H9 (cell line): ENCODE measurements at regions not wholly inside any gene's neighbourhood (a gene's known extent, or its start where the extent isn't known, plus 50 kb on each side); places are given as distances from the start of the nearest gene placed in this dataset.

Experiments used
- DNase-seq: peaks from one replicate; pipeline ENCODE4 v3.0.0-alpha.2; 2017
- H2AFZ ChIP-seq: one replicate; pipeline ENCODE4 v1.6.1; 2013; ENCODE audit warnings: mild to moderate bottlenecking, low read length, control low read depth, moderate library complexity
- H2AK5ac ChIP-seq: 2 replicates; pipeline ENCODE4 v1.6.1; 2013; ENCODE audit warnings: low read length, control low read depth, mixed read lengths; ENCODE audit not compliant: insufficient read length
- H2BK120ac ChIP-seq: one replicate; pipeline ENCODE4 v1.6.1; 2013; ENCODE audit warnings: low read depth, mild to moderate bottlenecking, low read length, control low read depth, inconsistent platforms; ENCODE audit not compliant: poor library complexity, severe bottlenecking
- H2BK12ac ChIP-seq: 2 replicates; pipeline ENCODE4 v1.6.1; 2013; ENCODE audit warnings: low read length, control low read depth, mixed read lengths, low read depth; ENCODE audit not compliant: insufficient read length
- H2BK15ac ChIP-seq: 2 replicates; pipeline ENCODE4 v1.6.1; 2013; ENCODE audit warnings: low read depth, low read length, control low read depth
- H2BK20ac ChIP-seq: one replicate; pipeline ENCODE4 v1.6.1; 2013; ENCODE audit warnings: low read depth, mild to moderate bottlenecking, low read length, control low read depth, inconsistent platforms; ENCODE audit not compliant: poor library complexity, severe bottlenecking
- H2BK5ac ChIP-seq: 2 replicates; pipeline ENCODE4 v1.6.1; 2013; ENCODE audit warnings: low read length, control low read depth, mixed read lengths; ENCODE audit not compliant: insufficient read length
- H3K14ac ChIP-seq: 2 replicates; pipeline ENCODE4 v1.6.1; 2013; ENCODE audit warnings: low read length, control low read depth; ENCODE audit not compliant: insufficient read depth
- H3K18ac ChIP-seq: 2 replicates; pipeline ENCODE4 v1.6.1; 2013; ENCODE audit warnings: low read depth, mild to moderate bottlenecking, mixed read lengths, low read length, control low read depth; ENCODE audit not compliant: insufficient read length
- H3K23ac ChIP-seq: 2 replicates; pipeline ENCODE4 v1.6.1; 2013; ENCODE audit warnings: low read length, control low read depth, mixed read lengths, low read depth; ENCODE audit not compliant: insufficient read length
- H3K23me2 ChIP-seq: 2 replicates; pipeline ENCODE4 v1.6.1; 2013; ENCODE audit warnings: low read depth, mild to moderate bottlenecking, mixed read lengths, low read length, control low read depth; ENCODE audit not compliant: insufficient read length, poor library complexity, severe bottlenecking
- H3K27ac ChIP-seq: 2 replicates; pipeline ENCODE4 v1.5.1; 2013; ENCODE audit warnings: low read length, control low read depth, mixed read lengths, low read depth; ENCODE audit not compliant: insufficient read length
- H3K27me3 ChIP-seq: 2 replicates; pipeline ENCODE4 v1.6.1; 2013; ENCODE audit warnings: low read length, control low read depth, inconsistent platforms; ENCODE audit not compliant: insufficient read depth
- H3K4ac ChIP-seq: 2 replicates; pipeline ENCODE4 v1.6.1; 2013; ENCODE audit warnings: low read depth, mild to moderate bottlenecking, control low read depth, inconsistent platforms, low read length, moderate library complexity
- H3K4me1 ChIP-seq: 2 replicates; pipeline ENCODE4 v1.6.1; 2013; ENCODE audit warnings: low read length, control low read depth, inconsistent platforms; ENCODE audit not compliant: insufficient read depth
- H3K4me2 ChIP-seq: 2 replicates; pipeline ENCODE4 v1.6.1; 2013; ENCODE audit warnings: low read length, control low read depth, mixed read lengths; ENCODE audit not compliant: insufficient read length, insufficient read depth
- H3K56ac ChIP-seq: 2 replicates; pipeline ENCODE4 v1.6.1; 2013; ENCODE audit warnings: low read depth, mild to moderate bottlenecking, mixed read lengths, low read length, control low read depth; ENCODE audit not compliant: insufficient read length
- H3K79me1 ChIP-seq: 2 replicates; pipeline ENCODE4 v1.6.1; 2013; ENCODE audit warnings: low read depth, mild to moderate bottlenecking, moderate library complexity, low read length, control low read depth, inconsistent platforms; ENCODE audit not compliant: insufficient read depth, poor library complexity, severe bottlenecking
- H3K79me2 ChIP-seq: 2 replicates; pipeline ENCODE4 v1.6.1; 2013; ENCODE audit warnings: low read length, control low read depth, inconsistent platforms; ENCODE audit not compliant: insufficient read depth
- H3K9ac ChIP-seq: 2 replicates; pipeline ENCODE4 v1.6.1; 2013; ENCODE audit warnings: low read length, control low read depth, mixed read lengths; ENCODE audit not compliant: insufficient read length; ENCODE audit errors: extremely low read depth
- H3K9me3 ChIP-seq: one replicate; pipeline ENCODE4 v1.6.1; 2013; ENCODE audit warnings: low read depth, low read length, inconsistent platforms; ENCODE audit not compliant: control insufficient read depth
- H3T11ph ChIP-seq: one replicate; pipeline ENCODE4 v1.6.1; 2013; ENCODE audit warnings: mild to moderate bottlenecking, low read length, control low read depth, inconsistent platforms
- H4K20me1 ChIP-seq: one replicate; pipeline ENCODE4 v1.6.1; 2013; ENCODE audit not compliant: control insufficient read depth, insufficient read length, insufficient read depth
- H4K5ac ChIP-seq: 2 replicates; pipeline ENCODE4 v1.6.1; 2013; ENCODE audit warnings: low read depth, mild to moderate bottlenecking, mixed read lengths, low read length, control low read depth; ENCODE audit not compliant: insufficient read length
- H4K8ac ChIP-seq: replicated peaks from 2 replicates; pipeline ENCODE4 v1.6.1; 2013; ENCODE audit warnings: low read length, control low read depth, mixed read lengths, low read depth; ENCODE audit not compliant: insufficient read length
- H4K91ac ChIP-seq: 2 replicates; pipeline ENCODE4 v1.6.1; 2013; ENCODE audit warnings: low read depth, mild to moderate bottlenecking, moderate library complexity, mixed read lengths, low read length, control low read depth; ENCODE audit not compliant: insufficient read length
- H3K27ac Mint-ChIP-seq, 3 experiments: 2 replicates in 2 of 3; 3 replicates in 1 of 3; pipeline ENCODE4 v1.8.0; 2020 to 2021; ENCODE audit warnings: mixed read lengths in 3 of 3, mild to moderate bottlenecking in 1 of 3, moderate library complexity in 1 of 3
- H3K27me3 Mint-ChIP-seq: 2 replicates; pipeline ENCODE4 v1.8.0; 2021; ENCODE audit warnings: low read depth, mild to moderate bottlenecking, moderate library complexity, mixed read lengths
- H3K36me3 Mint-ChIP-seq, 3 experiments: 2 replicates in 2 of 3; 3 replicates in 1 of 3; pipeline ENCODE4 v1.8.0; 2020 to 2021; ENCODE audit warnings: low read depth in 3 of 3, mixed read lengths in 3 of 3; ENCODE audit not compliant: insufficient read depth in 1 of 3
- H3K4me1 Mint-ChIP-seq, 2 experiments: 2 replicates each; pipeline ENCODE4 v1.8.0; 2020; ENCODE audit warnings: mixed read lengths in 2 of 2
- H3K4me3 Mint-ChIP-seq, 2 experiments: 2 replicates in 1 of 2; 3 replicates in 1 of 2; pipeline ENCODE4 v1.8.0; 2020 to 2021; ENCODE audit warnings: mild to moderate bottlenecking in 2 of 2, mixed read lengths in 2 of 2, moderate library complexity in 1 of 2
- H3K9me3 Mint-ChIP-seq, 2 experiments: 2 replicates in 1 of 2; 3 replicates in 1 of 2; pipeline ENCODE4 v1.8.0; 2020; ENCODE audit warnings: mild to moderate bottlenecking in 2 of 2, mixed read lengths in 2 of 2, moderate library complexity in 1 of 2
- WGBS: extraction: QIAGEN DNeasy Blood & Tissue Kit; methylation state at CpG from one replicate; pipeline ENCODE4 v1.1.7; 2013; ENCODE audit warnings: missing lambda C conversion rate, low lambda C conversion rate, mixed read lengths; ENCODE audit not compliant: insufficient read length; ENCODE audit errors: extremely low coverage; 5-methylcytosine and 5-hydroxymethylcytosine counted together
- TF ChIP-seq, protein P1 (sequence below): fragments of 200-600 bp; sonication (generic); conservative IDR thresholded peaks from 3 replicates; pipeline ENCODE4 v1.8.0; 2021; ENCODE audit warnings: antibody characterized with exemption, mild to moderate bottlenecking

DNA sequence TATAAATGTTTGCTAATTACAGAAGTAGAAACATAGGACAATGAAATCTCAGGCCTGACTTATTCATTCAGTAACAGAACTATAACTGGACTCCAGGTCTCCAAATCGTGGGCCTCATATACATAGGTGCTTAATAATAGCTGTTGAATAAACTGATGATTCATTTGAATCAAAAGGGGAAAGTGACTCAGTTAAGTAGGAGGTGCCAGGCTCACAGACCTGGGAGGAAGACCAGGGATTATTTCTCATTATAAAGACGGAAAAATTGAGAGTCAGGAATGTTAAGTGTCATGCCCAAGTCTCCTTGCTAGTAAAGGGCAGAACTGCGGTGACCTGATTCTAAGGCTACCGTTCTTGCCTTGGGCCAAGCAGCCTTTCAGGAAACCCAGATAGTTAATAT is 131.5 kb downstream of the HS3ST1 start:
- Mint-ChIP-seq H3K36me3 (no peaks in the 10 kb centered on the region), H3K4me1 (peaks cover 3 to 4% of the 10 kb centered on the region in 2 experiments; a peak in 2 of 4 replicates), H3K27ac (no peak overlapping the region), H3K9me3 (no peaks in the 10 kb centered on the region), H3K4me3 (no peak overlapping the region), H3K27me3 (no peaks in the 10 kb centered on the region)
- Histone ChIP-seq H3K9me3 (no peaks in the 10 kb centered on the region), H2BK12ac (no peak overlapping the region), H2BK15ac (no peak overlapping the region), H2BK5ac (no peak overlapping the region), H3K23me2 (no peaks in the 10 kb centered on the region), H3K14ac (no peak overlapping the region), H2BK120ac (no peak overlapping the region), H3K18ac (no peak overlapping the region), H3K56ac (no peak overlapping the region), H3K4me2 (no peak overlapping the region), H2BK20ac (no peak overlapping the region), H3K79me1 (no peaks in the 10 kb centered on the region), H3K4ac (no peak overlapping the region), H2AK5ac (no peak overlapping the region), H2AFZ (no peak overlapping the region), H3K79me2 (no peaks in the 10 kb centered on the region), H3K4me1 (no peaks in the 10 kb centered on the region; the same call in 1 of the 2 replicates), H3K27ac (no peak overlapping the region), H4K91ac (no peak overlapping the region), H3T11ph (no peak overlapping the region), H4K5ac (no peak overlapping the region), H4K8ac (no peak overlapping the region), H3K9ac (no peak overlapping the region), H3K23ac (no peak overlapping the region), H4K20me1 (no peaks in the 10 kb centered on the region), H3K27me3 (no peaks in the 10 kb centered on the region)
- no peak for DNase-seq
- WGBS: no CpG with 5 or more reads among the region's 4 CpGs
- TF ChIP-seq, protein P1, sequence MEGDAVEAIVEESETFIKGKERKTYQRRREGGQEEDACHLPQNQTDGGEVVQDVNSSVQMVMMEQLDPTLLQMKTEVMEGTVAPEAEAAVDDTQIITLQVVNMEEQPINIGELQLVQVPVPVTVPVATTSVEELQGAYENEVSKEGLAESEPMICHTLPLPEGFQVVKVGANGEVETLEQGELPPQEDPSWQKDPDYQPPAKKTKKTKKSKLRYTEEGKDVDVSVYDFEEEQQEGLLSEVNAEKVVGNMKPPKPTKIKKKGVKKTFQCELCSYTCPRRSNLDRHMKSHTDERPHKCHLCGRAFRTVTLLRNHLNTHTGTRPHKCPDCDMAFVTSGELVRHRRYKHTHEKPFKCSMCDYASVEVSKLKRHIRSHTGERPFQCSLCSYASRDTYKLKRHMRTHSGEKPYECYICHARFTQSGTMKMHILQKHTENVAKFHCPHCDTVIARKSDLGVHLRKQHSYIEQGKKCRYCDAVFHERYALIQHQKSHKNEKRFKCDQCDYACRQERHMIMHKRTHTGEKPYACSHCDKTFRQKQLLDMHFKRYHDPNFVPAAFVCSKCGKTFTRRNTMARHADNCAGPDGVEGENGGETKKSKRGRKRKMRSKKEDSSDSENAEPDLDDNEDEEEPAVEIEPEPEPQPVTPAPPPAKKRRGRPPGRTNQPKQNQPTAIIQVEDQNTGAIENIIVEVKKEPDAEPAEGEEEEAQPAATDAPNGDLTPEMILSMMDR: no peak
